Ishikawa (cell line): ENCODE measurements at regions not wholly inside any gene's neighbourhood (a gene's known extent, or its start where the extent isn't known, plus 50 kb on each side); places are given as distances from the start of the nearest gene placed in this dataset.

ENCODE experiments used
- EGR1 ChIP-seq: IDR thresholded peaks from 2 replicates; pipeline ENCODE4 v1.6.1; 2012
- EP300 ChIP-seq: IDR thresholded peaks from 2 replicates; pipeline ENCODE4 v1.6.1; 2012; ENCODE audit warnings: borderline replicate concordance
- TAF1 ChIP-seq: IDR thresholded peaks from 2 replicates; pipeline ENCODE4 v1.6.1; 2012; ENCODE audit warnings: low read depth, mild to moderate bottlenecking
- ZBTB7A ChIP-seq: IDR thresholded peaks from 2 replicates; pipeline ENCODE4 v1.6.1; 2012; ENCODE audit warnings: low read depth
- TF ChIP-seq, protein P1 (sequence below): IDR thresholded peaks from 2 replicates; pipeline ENCODE4 v1.6.1; 2012; ENCODE audit warnings: low read depth, mild to moderate bottlenecking

DNA sequence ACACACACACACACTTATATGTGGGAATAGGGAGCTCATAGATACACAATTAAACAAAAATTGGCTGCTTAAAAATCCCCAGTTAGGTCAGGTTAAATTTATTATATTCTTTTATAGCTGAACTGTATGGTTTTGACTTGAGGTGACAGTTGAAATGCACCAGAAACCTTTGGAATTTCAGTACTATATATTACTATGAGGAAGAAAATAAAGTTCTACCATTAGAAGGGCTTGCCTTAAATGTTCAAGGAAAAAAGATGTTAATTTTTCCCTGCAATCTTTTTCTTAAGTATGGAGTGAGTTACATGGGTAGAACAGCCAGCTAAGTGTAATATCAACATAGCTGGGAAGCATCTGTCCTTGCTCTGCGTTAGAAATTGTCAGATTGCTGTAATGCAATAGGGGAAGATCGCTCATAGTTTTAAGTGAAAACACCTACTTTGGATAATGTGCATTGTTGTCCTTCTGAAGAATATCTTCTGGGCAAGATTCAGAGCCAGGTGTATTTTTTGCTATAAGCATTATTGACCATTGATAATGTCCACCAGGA lies 415.8 kb upstream of the MKI67 start:
- TF ChIP-seq EP300, result no peak
- TF ChIP-seq TAF1, result no peak
- no peak for TF ChIP-seq ZBTB7A
- TF ChIP-seq EGR1, result no peak
- TF ChIP-seq, protein P1, sequence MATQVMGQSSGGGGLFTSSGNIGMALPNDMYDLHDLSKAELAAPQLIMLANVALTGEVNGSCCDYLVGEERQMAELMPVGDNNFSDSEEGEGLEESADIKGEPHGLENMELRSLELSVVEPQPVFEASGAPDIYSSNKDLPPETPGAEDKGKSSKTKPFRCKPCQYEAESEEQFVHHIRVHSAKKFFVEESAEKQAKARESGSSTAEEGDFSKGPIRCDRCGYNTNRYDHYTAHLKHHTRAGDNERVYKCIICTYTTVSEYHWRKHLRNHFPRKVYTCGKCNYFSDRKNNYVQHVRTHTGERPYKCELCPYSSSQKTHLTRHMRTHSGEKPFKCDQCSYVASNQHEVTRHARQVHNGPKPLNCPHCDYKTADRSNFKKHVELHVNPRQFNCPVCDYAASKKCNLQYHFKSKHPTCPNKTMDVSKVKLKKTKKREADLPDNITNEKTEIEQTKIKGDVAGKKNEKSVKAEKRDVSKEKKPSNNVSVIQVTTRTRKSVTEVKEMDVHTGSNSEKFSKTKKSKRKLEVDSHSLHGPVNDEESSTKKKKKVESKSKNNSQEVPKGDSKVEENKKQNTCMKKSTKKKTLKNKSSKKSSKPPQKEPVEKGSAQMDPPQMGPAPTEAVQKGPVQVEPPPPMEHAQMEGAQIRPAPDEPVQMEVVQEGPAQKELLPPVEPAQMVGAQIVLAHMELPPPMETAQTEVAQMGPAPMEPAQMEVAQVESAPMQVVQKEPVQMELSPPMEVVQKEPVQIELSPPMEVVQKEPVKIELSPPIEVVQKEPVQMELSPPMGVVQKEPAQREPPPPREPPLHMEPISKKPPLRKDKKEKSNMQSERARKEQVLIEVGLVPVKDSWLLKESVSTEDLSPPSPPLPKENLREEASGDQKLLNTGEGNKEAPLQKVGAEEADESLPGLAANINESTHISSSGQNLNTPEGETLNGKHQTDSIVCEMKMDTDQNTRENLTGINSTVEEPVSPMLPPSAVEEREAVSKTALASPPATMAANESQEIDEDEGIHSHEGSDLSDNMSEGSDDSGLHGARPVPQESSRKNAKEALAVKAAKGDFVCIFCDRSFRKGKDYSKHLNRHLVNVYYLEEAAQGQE, result no peak
